ENCODE measurements at regions not wholly inside any gene's neighbourhood (a gene's known extent, or its start where the extent isn't known, plus 50 kb on each side); places are given as distances from the start of the nearest gene placed in this dataset.

DNA sequence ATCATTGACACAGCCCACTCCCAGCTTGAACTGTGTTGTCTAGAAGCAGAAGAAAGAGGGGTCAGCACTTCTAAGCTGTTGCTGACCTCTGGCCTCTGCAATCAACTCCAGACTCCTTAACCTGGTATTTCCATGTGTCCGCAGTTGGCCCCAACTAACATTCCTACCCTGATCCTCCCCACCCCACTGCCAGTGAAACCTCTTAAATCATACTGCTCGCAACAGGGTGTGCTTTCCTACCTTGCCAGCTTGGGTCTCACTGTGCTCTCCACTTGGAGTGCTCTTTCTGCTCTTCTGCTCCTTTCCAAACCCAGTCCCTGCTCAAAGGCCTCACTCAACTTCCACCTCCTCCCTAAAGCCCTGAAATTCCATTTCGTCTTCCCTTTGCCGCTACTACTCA lies 52.3 kb upstream of the RPS6KA3 start:
- no peak for DNase-seq (ENCODE audit: low read depth)

DNA sequence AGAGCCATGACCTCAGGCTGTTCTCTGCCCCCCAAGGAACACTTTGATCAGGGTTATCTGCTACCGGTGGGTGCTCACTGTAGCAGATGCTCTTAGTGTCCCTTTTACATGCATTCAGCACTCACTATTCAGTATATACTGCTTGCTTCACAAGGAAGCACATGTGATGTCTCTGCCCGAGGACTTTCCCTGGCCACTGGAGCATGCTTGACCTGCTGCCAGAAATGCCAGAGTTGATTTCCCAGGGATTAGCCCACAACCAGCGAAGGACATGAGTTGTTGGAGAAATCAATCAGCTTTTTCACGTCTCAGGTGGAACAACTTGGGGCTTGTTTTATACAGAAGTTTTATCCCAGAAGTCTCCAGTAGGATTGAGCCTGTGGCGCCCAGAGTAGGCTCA lies 51.2 kb upstream of the RPS6KA3 start:
- DNase-seq (ENCODE audit: low read depth), result no peak
